ENCODE measurements at regions not wholly inside any gene's neighbourhood (a gene's known extent, or its start where the extent isn't known, plus 50 kb on each side); places are given as distances from the start of the nearest gene placed in this dataset.

- no peak for TF ChIP-seq CTCF (IDR thresholded peaks at IDR 0.05)
- TF ChIP-seq POLR2A (IDR thresholded peaks at IDR 0.05), result no peak
These were observed 195.6 kb upstream of the GLI3 start for GRCh38 chr7:42432644-42433043.

Measured in heart left ventricle (tissue), 13 donors.